ENCODE measurements at regions not wholly inside any gene's neighbourhood (a gene's known extent, or its start where the extent isn't known, plus 50 kb on each side); places are given as distances from the start of the nearest gene placed in this dataset.

GRCh38 chr15:46861796-46862195, 855.5 kb upstream of the SEMA6D start:
- TF ChIP-seq, protein P1, sequence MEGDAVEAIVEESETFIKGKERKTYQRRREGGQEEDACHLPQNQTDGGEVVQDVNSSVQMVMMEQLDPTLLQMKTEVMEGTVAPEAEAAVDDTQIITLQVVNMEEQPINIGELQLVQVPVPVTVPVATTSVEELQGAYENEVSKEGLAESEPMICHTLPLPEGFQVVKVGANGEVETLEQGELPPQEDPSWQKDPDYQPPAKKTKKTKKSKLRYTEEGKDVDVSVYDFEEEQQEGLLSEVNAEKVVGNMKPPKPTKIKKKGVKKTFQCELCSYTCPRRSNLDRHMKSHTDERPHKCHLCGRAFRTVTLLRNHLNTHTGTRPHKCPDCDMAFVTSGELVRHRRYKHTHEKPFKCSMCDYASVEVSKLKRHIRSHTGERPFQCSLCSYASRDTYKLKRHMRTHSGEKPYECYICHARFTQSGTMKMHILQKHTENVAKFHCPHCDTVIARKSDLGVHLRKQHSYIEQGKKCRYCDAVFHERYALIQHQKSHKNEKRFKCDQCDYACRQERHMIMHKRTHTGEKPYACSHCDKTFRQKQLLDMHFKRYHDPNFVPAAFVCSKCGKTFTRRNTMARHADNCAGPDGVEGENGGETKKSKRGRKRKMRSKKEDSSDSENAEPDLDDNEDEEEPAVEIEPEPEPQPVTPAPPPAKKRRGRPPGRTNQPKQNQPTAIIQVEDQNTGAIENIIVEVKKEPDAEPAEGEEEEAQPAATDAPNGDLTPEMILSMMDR (IDR thresholded peaks at IDR 0.05 in 2 of 3, conservative IDR thresholded peaks at IDR 0.05 in 1 of 3; ENCODE audit: control insufficient read depth in 2 of 3, extremely low read depth in 1 of 3, insufficient read depth in 1 of 3, low read depth in 3 of 3, low read length in 3 of 3), result no peak
- TF ChIP-seq NFIC (IDR thresholded peaks at IDR 0.05; ENCODE audit: low read depth, low read length) (no peak), POLR2AphosphoS5 (IDR thresholded peaks at IDR 0.05; ENCODE audit: low read length) (no peak), POLR2A (IDR thresholded peaks at IDR 0.05; ENCODE audit: low read depth, low read length) (no peak), CREM (IDR thresholded peaks at IDR 0.05; ENCODE audit: low read depth) (no peak), NR2F1 (conservative IDR thresholded peaks at IDR 0.05) (no peak), SIN3A (IDR thresholded peaks at IDR 0.05; ENCODE audit: low read depth, low read length) (no peak), FOXM1 (IDR thresholded peaks at IDR 0.05; ENCODE audit: low read depth, low read length) (no peak), KDM1A (IDR thresholded peaks at IDR 0.05; ENCODE audit: borderline replicate concordance) (no peak), BCLAF1 (IDR thresholded peaks at IDR 0.05) (no peak), ELK1 (IDR thresholded peaks at IDR 0.05; ENCODE audit: low read depth, low read length) (no peak), CHD2 (IDR thresholded peaks at IDR 0.05; ENCODE audit: borderline replicate concordance, low read depth, low read length) (no peak)

Measured in GM12878 (cell line).